CD14-positive monocyte (primary cell): ENCODE measurements at regions not wholly inside any gene's neighbourhood (a gene's known extent, or its start where the extent isn't known, plus 50 kb on each side); places are given as distances from the start of the nearest gene placed in this dataset.

Experiments
- DNase-seq, 3 donors: peaks; one replicate each; pipeline ENCODE4 v3.0.0-alpha.2; 2011 to 2022
- H2AFZ ChIP-seq: 2 replicates; pipeline ENCODE4 v1.6.0; 2012; ENCODE audit warnings: mild to moderate bottlenecking, low read depth, low read length, inconsistent platforms; ENCODE audit not compliant: insufficient read depth, poor library complexity, severe bottlenecking
- H3K27ac ChIP-seq, 2 donors: 1 replicate in 1 of 2; 2 replicates in 1 of 2; pipeline ENCODE4 v1.5.1; 2012 to 2013; ENCODE audit warnings: low read length in 2 of 2, control low read depth in 1 of 2, inconsistent platforms in 1 of 2, low read depth in 1 of 2, mild to moderate bottlenecking in 1 of 2
- H3K27me3 ChIP-seq, 2 donors: one replicate each; pipeline versions ENCODE4 v1.6.0 to v1.6.1; 2011 to 2013; ENCODE audit warnings: low read length in 2 of 2; ENCODE audit not compliant: control insufficient read depth in 2 of 2, insufficient read depth in 2 of 2
- H3K36me3 ChIP-seq, 2 donors: replicated peaks in 1 of 2; 1 replicate in 1 of 2; 2 replicates in 1 of 2; pipeline versions ENCODE4 v1.5.1 to v1.6.1; 2012 to 2013; ENCODE audit warnings: low read length in 2 of 2, control low read depth in 1 of 2, inconsistent platforms in 1 of 2, mild to moderate bottlenecking in 1 of 2; ENCODE audit not compliant: insufficient read depth in 2 of 2, control insufficient read depth in 1 of 2
- H3K4me1 ChIP-seq, 2 donors: 1 replicate in 1 of 2; 2 replicates in 1 of 2; pipeline versions ENCODE4 v1.5.1 to v1.6.1; 2012 to 2013; ENCODE audit warnings: low read length in 2 of 2, control low read depth in 1 of 2, inconsistent platforms in 1 of 2, mild to moderate bottlenecking in 1 of 2, moderate library complexity in 1 of 2; ENCODE audit not compliant: insufficient read depth in 2 of 2, control insufficient read depth in 1 of 2
- H3K4me2 ChIP-seq: replicated peaks from 2 replicates; pipeline ENCODE3; 2012; ENCODE audit warnings: low read length, moderate library complexity, mild to moderate bottlenecking; ENCODE audit not compliant: poor library complexity, severe bottlenecking; ENCODE audit errors: extremely low read depth
- H3K4me3 ChIP-seq, 3 experiments: fragments of 200-600 bp in 1 of 3; sonication (generic) in 1 of 3; replicated peaks in 1 of 3; 1 replicate in 2 of 3; 2 replicates in 1 of 3; pipeline ENCODE4 v1.5.1; 2011 to 2013; ENCODE audit warnings: low read length in 3 of 3, mild to moderate bottlenecking in 3 of 3, control low read depth in 2 of 3, low read depth in 2 of 3, inconsistent platforms in 1 of 3, moderate library complexity in 1 of 3
- H3K79me2 ChIP-seq: 2 replicates; pipeline ENCODE4 v1.6.0; 2012; ENCODE audit warnings: mild to moderate bottlenecking, control low read depth, inconsistent platforms, low read length, moderate library complexity; ENCODE audit not compliant: insufficient read depth
- H3K9ac ChIP-seq: 2 replicates; pipeline ENCODE4 v1.6.0; 2017; ENCODE audit warnings: low read length, mild to moderate bottlenecking; ENCODE audit not compliant: insufficient read depth, poor library complexity, severe bottlenecking
- H3K9me3 ChIP-seq, 2 donors: replicated peaks in 1 of 2; 1 replicate in 1 of 2; 2 replicates in 1 of 2; pipeline versions ENCODE4 v1.5.1 to v1.6.1; 2012 to 2013; ENCODE audit warnings: low read length in 2 of 2, control low read depth in 1 of 2; ENCODE audit not compliant: control insufficient read depth in 1 of 2, insufficient read depth in 1 of 2
- H4K20me1 ChIP-seq: 2 replicates; pipeline ENCODE4 v1.6.0; 2012; ENCODE audit warnings: mild to moderate bottlenecking, low read length, control low read depth, moderate library complexity; ENCODE audit not compliant: insufficient read depth
- H3K27ac Mint-ChIP-seq, 7 donors: one replicate each; pipeline ENCODE4 v1.8.0; 2020; ENCODE audit warnings: mild to moderate bottlenecking in 7 of 7, mixed read lengths in 7 of 7, moderate library complexity in 6 of 7, inconsistent platforms in 2 of 7
- H3K27me3 Mint-ChIP-seq, 3 donors: one replicate each; pipeline ENCODE4 v1.8.0; 2021 to 2022; ENCODE audit warnings: low read depth in 3 of 3, mild to moderate bottlenecking in 3 of 3, mixed read lengths in 3 of 3, moderate library complexity in 3 of 3, inconsistent platforms in 1 of 3
- H3K36me3 Mint-ChIP-seq, 2 donors: one replicate each; pipeline ENCODE4 v1.8.0; 2020; ENCODE audit warnings: mixed read lengths in 2 of 2, inconsistent platforms in 1 of 2, mild to moderate bottlenecking in 1 of 2
- H3K4me1 Mint-ChIP-seq: one replicate; pipeline ENCODE4 v1.8.0; 2020; ENCODE audit warnings: mild to moderate bottlenecking, mixed read lengths
- H3K4me3 Mint-ChIP-seq, 2 donors: one replicate each; pipeline ENCODE4 v1.8.0; 2020; ENCODE audit warnings: mild to moderate bottlenecking in 2 of 2, mixed read lengths in 2 of 2, moderate library complexity in 1 of 2
- H3K9me3 Mint-ChIP-seq, 7 donors: one replicate each; pipeline ENCODE4 v1.8.0; 2020 to 2022; ENCODE audit warnings: mixed read lengths in 7 of 7, mild to moderate bottlenecking in 6 of 7, moderate library complexity in 6 of 7, inconsistent platforms in 2 of 7
- WGBS: methylation state at CpG from one replicate; pipeline ENCODE4 v1.1.5; 2013; ENCODE audit warnings: missing lambda C conversion rate; ENCODE audit not compliant: insufficient coverage; 5-methylcytosine and 5-hydroxymethylcytosine counted together
- intact Hi-C, 2 donors: fragments of 100-400 bp; cut with micrococcal nuclease; formaldehyde crosslinking; loops; one replicate each; pipeline versions ENCODE4 v1.15.0 to v1.15.1; 2023
- TF ChIP-seq, protein P1 (sequence below): fragments of 200-600 bp; IDR thresholded peaks from one replicate; pipeline ENCODE4 v1.8.0; 2022; ENCODE audit warnings: antibody characterized with exemption, mild to moderate bottlenecking

DNA sequence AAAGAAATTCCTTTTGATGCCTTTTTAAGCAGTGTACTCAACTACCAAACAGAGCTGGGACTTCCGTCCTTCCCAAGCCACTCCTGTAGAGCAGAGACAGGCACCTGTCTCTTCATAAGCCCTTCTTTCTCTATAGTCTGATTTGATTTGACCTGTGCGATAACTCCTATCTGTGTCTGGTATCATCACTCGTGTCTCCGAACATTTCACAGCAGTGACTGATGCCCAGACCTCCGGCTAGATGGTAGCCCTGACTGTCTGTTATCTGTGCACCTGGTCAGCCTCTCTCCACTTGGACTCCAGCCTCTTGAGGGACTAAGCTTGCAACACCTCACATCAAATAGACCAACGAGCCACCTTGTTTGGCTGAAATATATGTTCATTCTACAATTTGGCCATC, 316.2 kb upstream of the ZNF507 start:
- no peaks in the 10 kb centered on the region for H3K36me3 ChIP-seq
- intact Hi-C loops: no loop called here
- 100% methylated on average over 5 of the region's 6 CpGs for WGBS

DNA sequence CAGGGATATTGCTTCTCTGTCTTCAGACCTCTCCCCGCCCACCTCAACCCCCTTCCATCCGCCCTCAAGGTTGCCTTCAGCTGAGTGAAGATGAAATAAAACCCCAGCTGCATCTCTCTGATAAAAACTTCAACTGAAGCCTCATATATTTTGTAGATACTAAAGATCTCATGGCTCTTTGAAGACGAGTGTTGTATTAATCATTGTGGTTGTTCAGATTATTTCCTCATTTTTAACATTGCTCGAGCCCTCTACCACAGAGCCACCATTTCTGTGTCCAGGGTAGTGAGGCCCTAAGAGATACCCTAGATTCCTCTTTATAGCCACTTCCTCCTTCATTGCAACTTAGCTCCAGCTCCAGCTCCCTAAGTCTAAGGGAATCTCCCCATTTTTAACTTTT, 312.8 kb upstream of the ZNF507 start:
- no peak overlapping the region for H3K27ac Mint-ChIP-seq
- WGBS: no CpG with 5 or more reads among the region's 4 CpGs
- Histone ChIP-seq H3K27ac (no peak overlapping the region), H3K79me2 (no peaks in the 10 kb centered on the region), H3K4me2 (no peak overlapping the region), H3K4me3 (no peak overlapping the region), H3K36me3 (no peaks in the 10 kb centered on the region), H3K9me3 (peaks cover 0 to 9% of the 10 kb centered on the region in 2 donors), H4K20me1 (no peaks in the 10 kb centered on the region), H2AFZ (no peak overlapping the region), H3K4me1 (no peaks in the 10 kb centered on the region), H3K27me3 (no peaks in the 10 kb centered on the region), H3K9ac (no peak overlapping the region)
- TF ChIP-seq, protein P1, sequence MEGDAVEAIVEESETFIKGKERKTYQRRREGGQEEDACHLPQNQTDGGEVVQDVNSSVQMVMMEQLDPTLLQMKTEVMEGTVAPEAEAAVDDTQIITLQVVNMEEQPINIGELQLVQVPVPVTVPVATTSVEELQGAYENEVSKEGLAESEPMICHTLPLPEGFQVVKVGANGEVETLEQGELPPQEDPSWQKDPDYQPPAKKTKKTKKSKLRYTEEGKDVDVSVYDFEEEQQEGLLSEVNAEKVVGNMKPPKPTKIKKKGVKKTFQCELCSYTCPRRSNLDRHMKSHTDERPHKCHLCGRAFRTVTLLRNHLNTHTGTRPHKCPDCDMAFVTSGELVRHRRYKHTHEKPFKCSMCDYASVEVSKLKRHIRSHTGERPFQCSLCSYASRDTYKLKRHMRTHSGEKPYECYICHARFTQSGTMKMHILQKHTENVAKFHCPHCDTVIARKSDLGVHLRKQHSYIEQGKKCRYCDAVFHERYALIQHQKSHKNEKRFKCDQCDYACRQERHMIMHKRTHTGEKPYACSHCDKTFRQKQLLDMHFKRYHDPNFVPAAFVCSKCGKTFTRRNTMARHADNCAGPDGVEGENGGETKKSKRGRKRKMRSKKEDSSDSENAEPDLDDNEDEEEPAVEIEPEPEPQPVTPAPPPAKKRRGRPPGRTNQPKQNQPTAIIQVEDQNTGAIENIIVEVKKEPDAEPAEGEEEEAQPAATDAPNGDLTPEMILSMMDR: no peak
- intact Hi-C loops: no loop called here
- H3K27me3 Mint-ChIP-seq: peaks cover 2 to 6% (median 3%) of the 10 kb centered on the region in 3 donors
- no peak overlapping the region for H3K4me3 Mint-ChIP-seq
- H3K9me3 Mint-ChIP-seq: peaks cover 2 to 10% (median 4%) of the 10 kb centered on the region in 7 donors
- H3K4me1 Mint-ChIP-seq: no peaks in the 10 kb centered on the region
- no peaks in the 10 kb centered on the region for H3K36me3 Mint-ChIP-seq
- no peak for DNase-seq

More for the DNA sequence above, 316.2 kb upstream of the ZNF507 start:
- Mint-ChIP-seq H3K27ac (no peak overlapping the region), H3K9me3 (peaks cover 2 to 31% (median 13%) of the 10 kb centered on the region in 7 donors), H3K36me3 (no peaks in the 10 kb centered on the region), H3K4me1 (peaks cover 4% of the 10 kb centered on the region), H3K4me3 (no peak overlapping the region), H3K27me3 (peaks cover 0 to 1% (median 0%) of the 10 kb centered on the region in 3 donors)
- H3K9me3 ChIP-seq: peaks cover 0 to 26% of the 10 kb centered on the region in 2 donors
- H3K79me2 ChIP-seq: no peaks in the 10 kb centered on the region
- H4K20me1 ChIP-seq: no peaks in the 10 kb centered on the region
- no peak overlapping the region for H3K4me2 ChIP-seq
- no peak overlapping the region for H3K27ac ChIP-seq
- H3K4me1 ChIP-seq: no peaks in the 10 kb centered on the region
- DNase-seq: no peak
- H2AFZ ChIP-seq: no peak overlapping the region
- no peaks in the 10 kb centered on the region for H3K27me3 ChIP-seq
- no peak overlapping the region for H3K4me3 ChIP-seq
- no peak overlapping the region for H3K9ac ChIP-seq
- TF ChIP-seq, protein P1: no peak
